PC-9 (cell line): ENCODE measurements at regions not wholly inside any gene's neighbourhood (a gene's known extent, or its start where the extent isn't known, plus 50 kb on each side); places are given as distances from the start of the nearest gene placed in this dataset.

Experiments used
- BruUV-seq: library from RNA; stranded (reverse); fragments of 400-500 nt; replicated peaks from 2 replicates; lab custom pipeline; 2021; lab: Mats Ljungman, UMichigan
- CTCF ChIA-PET: fragments of 300-600 bp; sonication (Branson Sonifier 250); formaldehyde crosslinking; loops from one replicate; lab custom pipeline; 2022; ENCODE audit warnings: antibody characterized with exemption; lab: Charles Lee
- POLR2A ChIA-PET: fragments of 300-600 bp; sonication (Branson Sonifier 250); formaldehyde crosslinking; loops from one replicate; lab custom pipeline; 2022; ENCODE audit warnings: antibody characterized with exemption; ENCODE audit not compliant: unreplicated experiment; lab: Charles Lee
- DNase-seq, 2 experiments: peaks; one replicate each; pipeline versions ENCODE4 v3.0.0 to v3.0.0-alpha.2; 2015 to 2022; ENCODE audit warnings: mixed read lengths in 1 of 2
- H2AFZ ChIP-seq: fragments of 200-600 bp; sonication (generic); 2 replicates; pipeline ENCODE4 v1.8.1; 2017; ENCODE audit warnings: antibody characterized with exemption
- H3F3A ChIP-seq: fragments of 200-600 bp; sonication (generic); 2 replicates; pipeline ENCODE4 v1.8.1; 2017; ENCODE audit warnings: antibody characterized with exemption, mild to moderate bottlenecking, low read depth; ENCODE audit not compliant: insufficient read depth
- H3K27ac ChIP-seq: fragments of 200-600 bp; sonication (generic); 2 replicates; pipeline ENCODE4 v1.6.1; 2016; ENCODE audit warnings: mixed run types
- H3K27me3 ChIP-seq: fragments of 200-600 bp; sonication (generic); 2 replicates; pipeline ENCODE4 v1.6.1; 2016; ENCODE audit warnings: low read depth, mixed run types; ENCODE audit not compliant: insufficient read depth
- H3K36me3 ChIP-seq: fragments of 200-600 bp; sonication (generic); 2 replicates; pipeline ENCODE4 v1.6.1; 2016; ENCODE audit warnings: low read depth, mixed run types
- H3K4me1 ChIP-seq: fragments of 200-600 bp; sonication (generic); replicated peaks from 2 replicates; pipeline ENCODE4 v1.6.1; 2016; ENCODE audit warnings: mixed run types; ENCODE audit not compliant: insufficient read depth
- H3K4me2 ChIP-seq: fragments of 200-600 bp; sonication (generic); 2 replicates; pipeline ENCODE4 v1.6.1; 2017; ENCODE audit warnings: mixed run types
- H3K4me3 ChIP-seq: fragments of 200-600 bp; sonication (generic); 2 replicates; pipeline ENCODE4 v1.6.1; 2016; ENCODE audit warnings: mixed run types
- H3K79me2 ChIP-seq: fragments of 200-600 bp; sonication (generic); 2 replicates; pipeline ENCODE4 v1.6.1; 2017; ENCODE audit warnings: low read depth, mixed run types
- H3K9me2 ChIP-seq: fragments of 200-600 bp; sonication (generic); 2 replicates; pipeline ENCODE4 v1.8.1; 2017; ENCODE audit warnings: mild to moderate bottlenecking; ENCODE audit not compliant: insufficient read depth
- H3K9me3 ChIP-seq: fragments of 200-600 bp; sonication (generic); 2 replicates; pipeline ENCODE4 v1.8.1; 2016; ENCODE audit warnings: low read depth; ENCODE audit not compliant: insufficient read depth
- H4K20me1 ChIP-seq: fragments of 200-600 bp; sonication (generic); 2 replicates; pipeline ENCODE4 v1.8.1; 2017; ENCODE audit not compliant: insufficient read depth
- EZH2 ChIP-seq: fragments of 200-600 bp; sonication (generic); IDR thresholded peaks from 2 replicates; pipeline ENCODE4 v1.8.0; 2017; ENCODE audit warnings: antibody characterized with exemption, low read depth
- intact Hi-C: fragments of 100-400 bp; cut with micrococcal nuclease; formaldehyde crosslinking; loops from one replicate; pipeline ENCODE4 v1.10.0; 2022; ENCODE audit not compliant: unreplicated experiment
- TF ChIP-seq, protein P1 (sequence below): fragments of 200-600 bp; sonication (generic); conservative IDR thresholded peaks from 2 replicates; pipeline ENCODE4 v1.6.1; 2017; ENCODE audit warnings: mixed run types, antibody characterized with exemption, mild to moderate bottlenecking, moderate library complexity

- Histone ChIP-seq H2AFZ (no peak overlapping the region), H3K4me1 (no peaks in the 10 kb centered on the region), H3K79me2 (no peaks in the 10 kb centered on the region), H3K9me3 (no peaks in the 10 kb centered on the region), H3F3A (no peaks in the 10 kb centered on the region), H3K4me3 (no peak overlapping the region), H4K20me1 (no peaks in the 10 kb centered on the region), H3K27me3 (peaks cover 54% of the 10 kb centered on the region), H3K27ac (no peak overlapping the region), H3K9me2 (no peaks in the 10 kb centered on the region), H3K36me3 (no peaks in the 10 kb centered on the region), H3K4me2 (no peak overlapping the region)
- DNase-seq: no peak
- ChIA-PET POLR2A (no interaction called here), CTCF (no interaction called here)
- TF ChIP-seq, protein P1, sequence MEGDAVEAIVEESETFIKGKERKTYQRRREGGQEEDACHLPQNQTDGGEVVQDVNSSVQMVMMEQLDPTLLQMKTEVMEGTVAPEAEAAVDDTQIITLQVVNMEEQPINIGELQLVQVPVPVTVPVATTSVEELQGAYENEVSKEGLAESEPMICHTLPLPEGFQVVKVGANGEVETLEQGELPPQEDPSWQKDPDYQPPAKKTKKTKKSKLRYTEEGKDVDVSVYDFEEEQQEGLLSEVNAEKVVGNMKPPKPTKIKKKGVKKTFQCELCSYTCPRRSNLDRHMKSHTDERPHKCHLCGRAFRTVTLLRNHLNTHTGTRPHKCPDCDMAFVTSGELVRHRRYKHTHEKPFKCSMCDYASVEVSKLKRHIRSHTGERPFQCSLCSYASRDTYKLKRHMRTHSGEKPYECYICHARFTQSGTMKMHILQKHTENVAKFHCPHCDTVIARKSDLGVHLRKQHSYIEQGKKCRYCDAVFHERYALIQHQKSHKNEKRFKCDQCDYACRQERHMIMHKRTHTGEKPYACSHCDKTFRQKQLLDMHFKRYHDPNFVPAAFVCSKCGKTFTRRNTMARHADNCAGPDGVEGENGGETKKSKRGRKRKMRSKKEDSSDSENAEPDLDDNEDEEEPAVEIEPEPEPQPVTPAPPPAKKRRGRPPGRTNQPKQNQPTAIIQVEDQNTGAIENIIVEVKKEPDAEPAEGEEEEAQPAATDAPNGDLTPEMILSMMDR: no peak
- no peak for TF ChIP-seq EZH2
- intact Hi-C loops: no loop called here
- BruUV-seq: no TSS peak
Observed at GRCh38 chr1:36533897-36534296, 51.2 kb upstream of the CSF3R start.

GRCh38 chr1:36532810-36533401 is 50.2 kb upstream of the CSF3R start:
- no peaks in the 10 kb centered on the region for H3K9me3 ChIP-seq
- H3K4me3 ChIP-seq: no peak overlapping the region
- no peaks in the 10 kb centered on the region for H3K79me2 ChIP-seq
- H3F3A ChIP-seq: no peaks in the 10 kb centered on the region
- POLR2A ChIA-PET: interaction anchor here (0.5 kb wide), 1 partner anchor 98 kb away, joined by 9 read pairs; no protein-coding TSS in a partner anchor
- intact Hi-C loops: no loop called here
- BruUV-seq: no TSS peak
- no peaks in the 10 kb centered on the region for H4K20me1 ChIP-seq
- H2AFZ ChIP-seq: no peak overlapping the region
- no peaks in the 10 kb centered on the region for H3K36me3 ChIP-seq
- no peak for DNase-seq
- no peaks in the 10 kb centered on the region for H3K9me2 ChIP-seq
- H3K4me2 ChIP-seq: no peak overlapping the region
- H3K27me3 ChIP-seq: peaks cover 51% of the 10 kb centered on the region
- no peaks in the 10 kb centered on the region for H3K4me1 ChIP-seq
- CTCF ChIA-PET: no interaction called here
- H3K27ac ChIP-seq: no peak overlapping the region
- TF ChIP-seq EZH2: no peak
- TF ChIP-seq, protein P1: no peak
